ENCODE measurements at regions not wholly inside any gene's neighbourhood (a gene's known extent, or its start where the extent isn't known, plus 50 kb on each side); places are given as distances from the start of the nearest gene placed in this dataset.

GRCh38 chr6:20044883-20045282, 167.4 kb downstream of the MBOAT1 start:
- TF ChIP-seq EZH2 (IDR thresholded peaks at IDR 0.05; ENCODE audit: insufficient read depth, poor library complexity, severe bottlenecking) (no peak), EZH2phosphoT487 (IDR thresholded peaks at IDR 0.05; ENCODE audit: insufficient read depth, low read depth) (no peak)

Measured in GM23248 (cell line).